Mesothelial cell of epicardium (in vitro differentiated cells): ENCODE measurements at regions not wholly inside any gene's neighbourhood (a gene's known extent, or its start where the extent isn't known, plus 50 kb on each side); places are given as distances from the start of the nearest gene placed in this dataset.

Source experiments
- DNase-seq, 2 experiments: peaks; one replicate each; pipeline ENCODE4 v3.0.0; 2021; ENCODE audit warnings: low spot score in 2 of 2; ENCODE audit not compliant: unreplicated experiment in 2 of 2
- H3K27ac Mint-ChIP-seq: 2 replicates; pipeline ENCODE4 v1.8.0; 2021; ENCODE audit warnings: mixed read lengths
- H3K27me3 Mint-ChIP-seq: 2 replicates; pipeline ENCODE4 v1.8.0; 2021; ENCODE audit warnings: low read depth, mixed read lengths
- H3K36me3 Mint-ChIP-seq: 2 replicates; pipeline ENCODE4 v1.8.0; 2021; ENCODE audit warnings: mixed read lengths
- H3K4me1 Mint-ChIP-seq: 2 replicates; pipeline ENCODE4 v1.8.0; 2021; ENCODE audit warnings: mixed read lengths
- H3K4me3 Mint-ChIP-seq: 2 replicates; pipeline ENCODE4 v1.8.0; 2021; ENCODE audit warnings: mild to moderate bottlenecking, moderate library complexity, mixed read lengths
- H3K9me3 Mint-ChIP-seq: 2 replicates; pipeline ENCODE4 v1.8.0; 2021; ENCODE audit warnings: mixed read lengths
- CTCF ChIP-seq: fragments of 200-600 bp; sonication (generic); IDR thresholded peaks from one replicate; pipeline ENCODE4 v1.5.0; 2021; ENCODE audit warnings: antibody characterized with exemption; ENCODE audit not compliant: unreplicated experiment

GRCh38 chr4:12562021-12562420, 922.1 kb downstream of the RAB28 start:
- Mint-ChIP-seq H3K4me1 (peaks cover 4% of the 10 kb centered on the region), H3K4me3 (no peak overlapping the region), H3K27ac (no peak overlapping the region), H3K36me3 (no peaks in the 10 kb centered on the region), H3K27me3 (no peaks in the 10 kb centered on the region), H3K9me3 (no peaks in the 10 kb centered on the region)
- no peak for DNase-seq
- TF ChIP-seq CTCF = no peak

GRCh38 chr4:12555011-12555410, 929.1 kb downstream of the RAB28 start:
- Mint-ChIP-seq H3K27me3 (no peaks in the 10 kb centered on the region), H3K27ac (no peak overlapping the region), H3K9me3 (peaks cover 6% of the 10 kb centered on the region), H3K4me1 (no peaks in the 10 kb centered on the region), H3K36me3 (no peaks in the 10 kb centered on the region), H3K4me3 (no peak overlapping the region)
- DNase-seq = no peak
- TF ChIP-seq CTCF = no peak

GRCh38 chr4:12548678-12549077, 935.5 kb downstream of the RAB28 start:
- no peak for TF ChIP-seq CTCF
- Mint-ChIP-seq H3K27ac (no peak overlapping the region), H3K27me3 (peaks cover 4% of the 10 kb centered on the region), H3K36me3 (no peaks in the 10 kb centered on the region), H3K4me3 (no peak overlapping the region), H3K4me1 (no peaks in the 10 kb centered on the region), H3K9me3 (peaks cover 6% of the 10 kb centered on the region)
- no peak for DNase-seq

GRCh38 chr4:12545812-12546211, 938.3 kb downstream of the RAB28 start:
- Mint-ChIP-seq H3K36me3 (no peaks in the 10 kb centered on the region), H3K27me3 (peaks cover 4% of the 10 kb centered on the region), H3K27ac (no peak overlapping the region), H3K4me1 (no peaks in the 10 kb centered on the region), H3K4me3 (no peak overlapping the region), H3K9me3 (no peaks in the 10 kb centered on the region)
- DNase-seq = no peak
- TF ChIP-seq CTCF = no peak

- H3K36me3 Mint-ChIP-seq = no peaks in the 10 kb centered on the region
- TF ChIP-seq CTCF = no peak
- no peak overlapping the region for H3K27ac Mint-ChIP-seq
- no peak overlapping the region for H3K4me3 Mint-ChIP-seq
- no peaks in the 10 kb centered on the region for H3K9me3 Mint-ChIP-seq
- H3K4me1 Mint-ChIP-seq = no peaks in the 10 kb centered on the region
- DNase-seq = no peak
- H3K27me3 Mint-ChIP-seq = no peaks in the 10 kb centered on the region
These were observed 946.0 kb downstream of the RAB28 start for GRCh38 chr4:12538162-12538561.

GRCh38 chr4:12534684-12535083, 949.5 kb downstream of the RAB28 start:
- Mint-ChIP-seq H3K36me3 (no peaks in the 10 kb centered on the region), H3K9me3 (no peaks in the 10 kb centered on the region), H3K4me3 (no peak overlapping the region), H3K27ac (no peak overlapping the region), H3K4me1 (no peaks in the 10 kb centered on the region), H3K27me3 (no peaks in the 10 kb centered on the region)
- TF ChIP-seq CTCF = no peak
- DNase-seq = no peak
